CD8-positive, alpha-beta memory T cell (primary cell): ENCODE measurements at regions not wholly inside any gene's neighbourhood (a gene's known extent, or its start where the extent isn't known, plus 50 kb on each side); places are given as distances from the start of the nearest gene placed in this dataset.

ENCODE experiments used
- CTCF ChIA-PET: fragments of 350-600 bp; sonication (Branson Sonifier 250); formaldehyde crosslinking; loops from one replicate; lab custom pipeline; 2021; ENCODE audit warnings: antibody characterized with exemption; lab: Charles Lee
- POLR2A ChIA-PET: fragments of 350-600 bp; sonication (Branson Sonifier 250); formaldehyde crosslinking; loops from one replicate; lab custom pipeline; 2021; ENCODE audit warnings: antibody characterized with exemption; lab: Charles Lee
- DNase-seq, 5 donors: peaks; one replicate each; pipeline versions ENCODE4 v3.0.0 to v3.0.0-alpha.2; 2020 to 2022; ENCODE audit warnings: mixed read lengths in 1 of 5
- H3K27ac ChIP-seq: one replicate; pipeline ENCODE4 v1.7.0; 2013; ENCODE audit warnings: low read depth, mild to moderate bottlenecking, low read length, moderate library complexity
- H3K27me3 ChIP-seq: 2 replicates; pipeline ENCODE4 v1.7.0; 2013; ENCODE audit warnings: low read length, mild to moderate bottlenecking; ENCODE audit not compliant: insufficient read depth, poor library complexity, severe bottlenecking
- H3K36me3 ChIP-seq: 2 replicates; pipeline ENCODE4 v1.7.0; 2013; ENCODE audit warnings: mild to moderate bottlenecking, low read length, moderate library complexity; ENCODE audit not compliant: insufficient read depth
- H3K4me1 ChIP-seq: 2 replicates; pipeline ENCODE4 v1.7.0; 2013; ENCODE audit warnings: mild to moderate bottlenecking, low read length, moderate library complexity; ENCODE audit not compliant: insufficient read depth
- H3K4me3 ChIP-seq: 2 replicates; pipeline ENCODE4 v1.7.0; 2013; ENCODE audit warnings: mild to moderate bottlenecking, low read length
- H3K9me3 ChIP-seq: 2 replicates; pipeline ENCODE4 v1.7.0; 2013; ENCODE audit warnings: mild to moderate bottlenecking, low read length
- H3K27ac Mint-ChIP-seq, 8 donors: one replicate each; pipeline ENCODE4 v1.8.0; 2020 to 2021; ENCODE audit warnings: mixed read lengths in 8 of 8, mild to moderate bottlenecking in 6 of 8, inconsistent platforms in 3 of 8, moderate library complexity in 3 of 8
- H3K27me3 Mint-ChIP-seq, 2 donors: one replicate each; pipeline ENCODE4 v1.8.0; 2020 to 2021; ENCODE audit warnings: mixed read lengths in 2 of 2, mild to moderate bottlenecking in 1 of 2, moderate library complexity in 1 of 2
- H3K36me3 Mint-ChIP-seq, 3 donors: one replicate each; pipeline ENCODE4 v1.8.0; 2020 to 2021; ENCODE audit warnings: mixed read lengths in 3 of 3, inconsistent platforms in 1 of 3, mild to moderate bottlenecking in 1 of 3
- H3K4me1 Mint-ChIP-seq, 3 donors: one replicate each; pipeline ENCODE4 v1.8.0; 2020 to 2021; ENCODE audit warnings: mixed read lengths in 3 of 3, inconsistent platforms in 1 of 3, mild to moderate bottlenecking in 1 of 3
- H3K4me3 Mint-ChIP-seq, 7 donors: one replicate each; pipeline ENCODE4 v1.8.0; 2020 to 2021; ENCODE audit warnings: mixed read lengths in 7 of 7, mild to moderate bottlenecking in 6 of 7, moderate library complexity in 4 of 7, inconsistent platforms in 2 of 7
- H3K9me3 Mint-ChIP-seq, 5 donors: one replicate each; pipeline ENCODE4 v1.8.0; 2020 to 2022; ENCODE audit warnings: mixed read lengths in 5 of 5, mild to moderate bottlenecking in 3 of 5, moderate library complexity in 2 of 5, inconsistent platforms in 1 of 5

DNA sequence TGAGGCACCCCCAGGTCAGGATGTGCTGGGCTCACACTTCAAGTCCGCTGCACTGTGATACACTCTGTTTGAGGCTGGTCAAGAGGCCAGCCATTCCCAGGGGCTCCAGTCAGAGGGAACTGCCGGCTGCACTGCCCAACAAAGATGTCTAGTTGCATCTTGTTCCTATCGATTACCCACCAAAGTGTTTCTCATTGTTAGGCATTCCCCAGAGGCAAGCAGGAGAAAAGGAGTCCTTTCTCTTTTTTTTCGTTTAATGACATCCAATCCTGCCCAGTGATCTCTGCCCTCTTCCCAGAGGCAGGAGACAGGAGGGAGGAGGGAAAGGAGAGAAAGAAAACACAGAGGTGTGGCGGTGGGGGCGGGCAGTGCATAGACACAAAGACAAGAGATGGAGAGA, 150.4 kb downstream of the OMA1 start:
- peaks cover 0 to 3% of the 10 kb centered on the region in 2 donors for H3K27me3 Mint-ChIP-seq
- H3K27me3 ChIP-seq = no peaks in the 10 kb centered on the region
- no peak overlapping the region for H3K27ac Mint-ChIP-seq
- no peaks in the 10 kb centered on the region for H3K9me3 ChIP-seq
- H3K4me3 Mint-ChIP-seq = peak overlapping the region in 1 of 7 donors; percentile 8
- H3K9me3 Mint-ChIP-seq = no peaks in the 10 kb centered on the region
- H3K36me3 ChIP-seq = no peaks in the 10 kb centered on the region
- H3K4me1 Mint-ChIP-seq = no peaks in the 10 kb centered on the region
- no peak overlapping the region for H3K27ac ChIP-seq
- no peak for DNase-seq
- no peak overlapping the region for H3K4me3 ChIP-seq
- H3K36me3 Mint-ChIP-seq = peaks cover 0 to 3% (median 0%) of the 10 kb centered on the region in 3 donors
- ChIA-PET POLR2A (no interaction called here), CTCF (no interaction called here)
- H3K4me1 ChIP-seq = peaks cover 12% of the 10 kb centered on the region

DNA sequence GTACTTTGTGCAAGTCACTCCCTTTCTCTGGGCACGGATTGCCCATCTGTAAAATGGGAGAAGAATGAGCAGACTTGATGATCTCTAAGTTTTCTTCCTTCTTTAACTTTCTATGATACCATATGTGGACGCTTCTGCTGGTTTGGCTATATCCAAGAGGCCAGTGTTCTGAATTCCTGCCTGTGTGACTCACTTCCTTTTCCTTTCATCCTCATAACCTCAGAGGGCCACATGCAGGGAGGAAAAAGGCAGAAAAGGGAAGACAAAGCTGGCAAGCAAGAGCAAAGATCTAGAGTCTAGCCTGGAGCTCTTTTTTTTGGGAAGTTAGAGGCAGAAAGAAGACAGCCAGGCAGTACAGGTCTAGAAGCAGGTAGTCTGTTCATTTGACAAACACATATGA, 151.2 kb downstream of the OMA1 start:
- Histone ChIP-seq H3K9me3 (no peaks in the 10 kb centered on the region), H3K4me3 (no peak overlapping the region), H3K27ac (no peak overlapping the region), H3K27me3 (no peaks in the 10 kb centered on the region), H3K36me3 (no peaks in the 10 kb centered on the region), H3K4me1 (peaks cover 12% of the 10 kb centered on the region)
- Mint-ChIP-seq H3K36me3 (peaks cover 0 to 3% (median 0%) of the 10 kb centered on the region in 3 donors), H3K4me1 (no peaks in the 10 kb centered on the region), H3K9me3 (no peaks in the 10 kb centered on the region), H3K4me3 (no peak overlapping the region), H3K27me3 (peaks cover 0 to 3% of the 10 kb centered on the region in 2 donors), H3K27ac (peak overlapping the region in 1 of 8 donors; percentile 19)
- ChIA-PET POLR2A (no interaction called here), CTCF (no interaction called here)
- DNase-seq = no peak

DNA sequence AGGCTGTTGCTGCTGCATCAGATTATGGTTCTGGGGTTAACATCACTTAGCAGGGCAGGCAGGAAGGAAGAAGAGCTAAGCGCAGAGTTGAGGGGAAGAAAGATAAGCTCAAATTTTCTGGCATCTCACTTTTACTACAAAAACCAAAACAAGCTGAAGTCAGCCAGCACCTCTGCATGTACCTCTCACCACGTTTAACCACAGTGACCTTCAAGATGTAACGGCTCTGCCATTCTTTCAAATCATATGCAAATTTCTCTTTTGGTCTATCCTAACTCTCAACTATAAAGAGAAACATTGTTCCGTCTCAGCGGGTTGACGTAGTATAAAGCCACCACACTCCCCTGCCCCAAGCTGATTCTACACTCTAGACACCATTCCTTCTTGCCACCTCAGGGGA, 154.4 kb downstream of the OMA1 start:
- peak in 2 of 5 donors; percentile 32 to 41 for DNase-seq
- Histone ChIP-seq H3K27me3 (no peaks in the 10 kb centered on the region), H3K27ac (no peak overlapping the region), H3K4me3 (peak overlapping the region; percentile 14), H3K4me1 (peaks cover 12% of the 10 kb centered on the region), H3K9me3 (no peaks in the 10 kb centered on the region), H3K36me3 (no peaks in the 10 kb centered on the region)
- POLR2A ChIA-PET = no interaction called here
- H3K27ac Mint-ChIP-seq = no peak overlapping the region
- H3K27me3 Mint-ChIP-seq = peaks cover 0 to 2% of the 10 kb centered on the region in 2 donors
- no peaks in the 10 kb centered on the region for H3K9me3 Mint-ChIP-seq
- no peak overlapping the region for H3K4me3 Mint-ChIP-seq
- peaks cover 0 to 3% (median 3%) of the 10 kb centered on the region in 3 donors for H3K36me3 Mint-ChIP-seq
- CTCF ChIA-PET = interaction anchor here (1.7 kb wide), 1 partner anchor 10 kb away, joined by 3 read pairs; no protein-coding TSS in a partner anchor
- H3K4me1 Mint-ChIP-seq = no peaks in the 10 kb centered on the region

GRCh38 chr1:58391514-58391913, 155.0 kb downstream of the OMA1 start:
- Histone ChIP-seq H3K4me3 (no peak overlapping the region), H3K27ac (no peak overlapping the region), H3K9me3 (no peaks in the 10 kb centered on the region), H3K36me3 (no peaks in the 10 kb centered on the region), H3K4me1 (peaks cover 12% of the 10 kb centered on the region), H3K27me3 (no peaks in the 10 kb centered on the region)
- ChIA-PET POLR2A (no interaction called here), CTCF (interaction anchor here (1.7 kb wide), 1 partner anchor 9 kb away, joined by 3 read pairs; no protein-coding TSS in a partner anchor)
- Mint-ChIP-seq H3K4me1 (no peaks in the 10 kb centered on the region), H3K36me3 (peaks cover 0 to 3% (median 3%) of the 10 kb centered on the region in 3 donors), H3K4me3 (no peak overlapping the region), H3K27me3 (peaks cover 0 to 4% of the 10 kb centered on the region in 2 donors), H3K9me3 (no peaks in the 10 kb centered on the region), H3K27ac (no peak overlapping the region)
- no peak for DNase-seq

- Histone ChIP-seq H3K4me1 (peaks cover 12% of the 10 kb centered on the region), H3K27me3 (no peaks in the 10 kb centered on the region), H3K27ac (no peak overlapping the region), H3K4me3 (no peak overlapping the region), H3K9me3 (no peaks in the 10 kb centered on the region), H3K36me3 (no peaks in the 10 kb centered on the region)
- Mint-ChIP-seq H3K9me3 (no peaks in the 10 kb centered on the region), H3K36me3 (peaks cover 0 to 7% (median 6%) of the 10 kb centered on the region in 3 donors), H3K4me1 (no peaks in the 10 kb centered on the region), H3K27ac (no peak overlapping the region), H3K27me3 (peaks cover 0 to 4% of the 10 kb centered on the region in 2 donors), H3K4me3 (no peak overlapping the region)
- no peak for DNase-seq
- ChIA-PET POLR2A (no interaction called here), CTCF (no interaction called here)
Measured at GRCh38 chr1:58391056-58391455, 155.5 kb downstream of the OMA1 start.

DNA sequence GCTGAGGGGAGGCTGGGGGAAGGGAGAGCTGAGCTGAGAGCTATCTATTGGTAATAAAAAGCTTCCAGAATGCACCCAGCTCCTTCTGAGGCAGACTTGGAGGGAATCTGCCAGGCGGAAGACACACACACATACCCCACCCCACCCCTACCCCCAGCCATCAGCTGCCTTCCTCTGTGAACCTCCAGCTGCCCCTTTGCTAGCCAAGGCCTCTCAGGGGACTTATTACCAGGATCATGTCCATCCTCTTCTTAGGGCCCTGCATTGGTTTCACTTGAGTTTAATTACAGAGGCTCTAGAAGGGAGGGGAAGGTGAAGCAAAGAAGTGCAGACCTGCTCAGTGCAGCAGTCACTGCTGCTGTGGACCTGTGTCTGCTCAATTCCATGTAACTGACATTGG, 156.4 kb downstream of the OMA1 start:
- H3K4me1 Mint-ChIP-seq = peaks cover 0 to 7% (median 0%) of the 10 kb centered on the region in 3 donors
- H3K36me3 ChIP-seq = no peaks in the 10 kb centered on the region
- H3K4me3 ChIP-seq = no peak overlapping the region
- H3K4me3 Mint-ChIP-seq = no peak overlapping the region
- H3K27me3 ChIP-seq = no peaks in the 10 kb centered on the region
- peaks cover 12% of the 10 kb centered on the region for H3K4me1 ChIP-seq
- H3K9me3 Mint-ChIP-seq = no peaks in the 10 kb centered on the region
- no peaks in the 10 kb centered on the region for H3K9me3 ChIP-seq
- H3K27ac Mint-ChIP-seq = no peak overlapping the region
- no peak overlapping the region for H3K27ac ChIP-seq
- POLR2A ChIA-PET = no interaction called here
- peaks cover 0 to 4% of the 10 kb centered on the region in 2 donors for H3K27me3 Mint-ChIP-seq
- peaks cover 0 to 10% (median 6%) of the 10 kb centered on the region in 3 donors for H3K36me3 Mint-ChIP-seq
- DNase-seq = no peak
- CTCF ChIA-PET = no interaction called here

DNA sequence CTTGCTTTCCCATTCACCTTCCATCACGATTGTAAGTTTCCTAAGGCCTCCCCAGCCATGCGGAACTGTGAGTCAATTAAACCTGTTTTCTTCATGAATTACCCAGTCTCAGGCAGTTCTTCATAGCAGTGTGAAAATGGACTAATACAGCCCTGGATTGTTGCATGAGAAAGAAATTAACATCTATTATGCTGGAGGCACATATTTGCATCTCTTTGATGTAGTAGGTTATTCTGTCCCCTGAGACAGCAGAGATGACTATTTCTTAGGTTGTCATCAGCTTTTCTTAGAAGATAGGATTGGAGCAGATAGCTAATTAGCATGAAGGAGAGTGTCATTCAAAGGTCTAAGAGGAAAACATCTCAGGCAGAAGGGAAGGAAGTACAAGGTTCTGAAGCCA, 166.2 kb downstream of the OMA1 start:
- Histone ChIP-seq H3K4me1 (no peaks in the 10 kb centered on the region), H3K27me3 (no peaks in the 10 kb centered on the region), H3K4me3 (no peak overlapping the region), H3K27ac (no peak overlapping the region), H3K9me3 (no peaks in the 10 kb centered on the region), H3K36me3 (no peaks in the 10 kb centered on the region)
- peaks cover 0 to 11% (median 9%) of the 10 kb centered on the region in 5 donors for H3K9me3 Mint-ChIP-seq
- peaks cover 1 to 39% (median 7%) of the 10 kb centered on the region in 3 donors for H3K36me3 Mint-ChIP-seq
- peaks cover 0 to 3% (median 0%) of the 10 kb centered on the region in 3 donors for H3K4me1 Mint-ChIP-seq
- POLR2A ChIA-PET = no interaction called here
- CTCF ChIA-PET = no interaction called here
- no peak for DNase-seq
- no peak overlapping the region for H3K27ac Mint-ChIP-seq
- no peak overlapping the region for H3K4me3 Mint-ChIP-seq
- H3K27me3 Mint-ChIP-seq = peaks cover 1 to 12% of the 10 kb centered on the region in 2 donors

- no peaks in the 10 kb centered on the region for H3K9me3 ChIP-seq
- no peak overlapping the region for H3K27ac ChIP-seq
- no peaks in the 10 kb centered on the region for H3K4me1 ChIP-seq
- Mint-ChIP-seq H3K9me3 (peaks cover 4 to 10% (median 10%) of the 10 kb centered on the region in 5 donors), H3K27me3 (peaks cover 0 to 5% of the 10 kb centered on the region in 2 donors), H3K27ac (no peak overlapping the region), H3K4me1 (no peaks in the 10 kb centered on the region), H3K36me3 (peaks cover 1 to 38% (median 5%) of the 10 kb centered on the region in 3 donors), H3K4me3 (no peak overlapping the region)
- ChIA-PET POLR2A (no interaction called here), CTCF (no interaction called here)
- no peaks in the 10 kb centered on the region for H3K27me3 ChIP-seq
- no peak for DNase-seq
- H3K4me3 ChIP-seq = no peak overlapping the region
- H3K36me3 ChIP-seq = no peaks in the 10 kb centered on the region
Measured at GRCh38 chr1:58367217-58367616, 179.3 kb downstream of the OMA1 start.
